ENCODE measurements at regions not wholly inside any gene's neighbourhood (a gene's known extent, or its start where the extent isn't known, plus 50 kb on each side); places are given as distances from the start of the nearest gene placed in this dataset.

- no peak for DNase-seq (ENCODE audit: low read depth in 2 of 2)
Measured at GRCh38 chr18:45312555-45313126, 302.6 kb upstream of the SLC14A2 start.

- DNase-seq (ENCODE audit: low read depth in 2 of 2): no peak
Measured at GRCh38 chr18:45316127-45316526, 299.1 kb upstream of the SLC14A2 start.

- DNase-seq (ENCODE audit: low read depth in 2 of 2): no peak
Measured at GRCh38 chr18:45317948-45318640, 297.2 kb upstream of the SLC14A2 start.

- DNase-seq (ENCODE audit: low read depth in 2 of 2): no peak
Measured at GRCh38 chr18:45320724-45321123, 294.6 kb upstream of the SLC14A2 start.

GRCh38 chr18:45321520-45321919 is 293.8 kb upstream of the SLC14A2 start:
- DNase-seq (ENCODE audit: low read depth in 2 of 2): no peak

GRCh38 chr18:45322343-45322742 is 292.9 kb upstream of the SLC14A2 start:
- DNase-seq (ENCODE audit: low read depth in 2 of 2): no peak

- no peak for DNase-seq (ENCODE audit: low read depth in 2 of 2)
Measured at GRCh38 chr18:45324101-45324494, 291.2 kb upstream of the SLC14A2 start.

- no peak for DNase-seq (ENCODE audit: low read depth in 2 of 2)
Measured at GRCh38 chr18:45324495-45325113, 290.7 kb upstream of the SLC14A2 start.

- no peak for DNase-seq (ENCODE audit: low read depth in 2 of 2)
Measured at GRCh38 chr18:45325778-45326177, 289.5 kb upstream of the SLC14A2 start.

- DNase-seq (ENCODE audit: low read depth in 2 of 2): no peak
Measured at GRCh38 chr18:45326505-45326904, 288.8 kb upstream of the SLC14A2 start.

GRCh38 chr18:45328296-45328695 is 287.0 kb upstream of the SLC14A2 start:
- no peak for DNase-seq (ENCODE audit: low read depth in 2 of 2)

- no peak for DNase-seq (ENCODE audit: low read depth in 2 of 2)
Measured at GRCh38 chr18:45328811-45329210, 286.5 kb upstream of the SLC14A2 start.

- DNase-seq (ENCODE audit: low read depth in 2 of 2): no peak
Measured at GRCh38 chr18:45329316-45329715, 286.0 kb upstream of the SLC14A2 start.

- DNase-seq (ENCODE audit: low read depth in 2 of 2): no peak
Measured at GRCh38 chr18:45330170-45330594, 285.1 kb upstream of the SLC14A2 start.

GRCh38 chr18:45332871-45333270 is 282.4 kb upstream of the SLC14A2 start:
- DNase-seq (ENCODE audit: low read depth in 2 of 2): no peak

- no peak for DNase-seq (ENCODE audit: low read depth in 2 of 2)
Measured at GRCh38 chr18:45334191-45334590, 281.1 kb upstream of the SLC14A2 start.

GRCh38 chr18:45335282-45336043 is 279.8 kb upstream of the SLC14A2 start:
- no peak for DNase-seq (ENCODE audit: low read depth in 2 of 2)

GRCh38 chr18:45336448-45336847 is 278.8 kb upstream of the SLC14A2 start:
- no peak for DNase-seq (ENCODE audit: low read depth in 2 of 2)

GRCh38 chr18:45337477-45337876 is 277.8 kb upstream of the SLC14A2 start:
- DNase-seq (ENCODE audit: low read depth in 2 of 2): no peak

GRCh38 chr18:45339810-45340550 is 275.3 kb upstream of the SLC14A2 start:
- no peak for DNase-seq (ENCODE audit: low read depth in 2 of 2)

- DNase-seq (ENCODE audit: low read depth in 2 of 2): no peak
Measured at GRCh38 chr18:45340884-45341283, 274.4 kb upstream of the SLC14A2 start.

GRCh38 chr18:45341454-45341853 is 273.8 kb upstream of the SLC14A2 start:
- no peak for DNase-seq (ENCODE audit: low read depth in 2 of 2)
